Prostate gland (tissue), 2 donors: ENCODE measurements at regions not wholly inside any gene's neighbourhood (a gene's known extent, or its start where the extent isn't known, plus 50 kb on each side); places are given as distances from the start of the nearest gene placed in this dataset.

Experiments used
- DNase-seq: peaks from one replicate; pipeline ENCODE4 v3.0.0-alpha.2; 2019; ENCODE audit warnings: low spot score
- H3K27ac ChIP-seq, 2 donors: fragments of 200-600 bp; sonication (generic); 2 replicates each; pipeline ENCODE4 v1.5.1; 2017 to 2019
- H3K27me3 ChIP-seq: fragments of 200-600 bp; sonication (generic); replicated peaks from 2 replicates; pipeline ENCODE4 v1.5.1; 2019; ENCODE audit not compliant: insufficient read depth
- H3K36me3 ChIP-seq, 2 donors: fragments of 200-600 bp; sonication (generic); 1 replicate in 1 of 2; 2 replicates in 1 of 2; pipeline versions ENCODE4 v1.5.1 to v1.8.1; 2017 to 2019
- H3K4me1 ChIP-seq: fragments of 200-600 bp; sonication (generic); replicated peaks from 2 replicates; pipeline ENCODE4 v1.5.1; 2019
- H3K4me3 ChIP-seq, 2 donors: fragments of 200-600 bp; sonication (generic); 2 replicates each; pipeline ENCODE4 v1.5.1; 2017 to 2019
- H3K9me3 ChIP-seq: fragments of 200-600 bp; sonication (generic); 2 replicates; pipeline ENCODE4 v1.5.1; 2017
- CTCF ChIP-seq, 4 experiments: fragments of 200-600 bp in 2 of 4; fragments of 450-650 bp in 2 of 4; sonication (generic) in 2 of 4; IDR thresholded peaks; 1 replicate in 3 of 4; 2 replicates in 1 of 4; pipeline ENCODE4 v1.5.1; 2016 to 2019; ENCODE audit warnings: antibody characterized with exemption in 4 of 4, mild to moderate bottlenecking in 2 of 4, moderate library complexity in 2 of 4
- POLR2A ChIP-seq: fragments of 450-650 bp; IDR thresholded peaks from one replicate; pipeline ENCODE4 v1.6.1; 2016; ENCODE audit warnings: antibody characterized with exemption, mild to moderate bottlenecking
- POLR2AphosphoS5 ChIP-seq: sonication (generic); formaldehyde crosslinking; IDR thresholded peaks from one replicate; pipeline ENCODE4 v1.6.1; 2017; ENCODE audit warnings: antibody characterized with exemption
- WGBS: methylation state at CpG from one replicate; pipeline ENCODE4 v1.1.5; 2018; 5-methylcytosine and 5-hydroxymethylcytosine counted together
- intact Hi-C: fragments of 100-400 bp; cut with DNase I; formaldehyde crosslinking; loops from one replicate; pipeline ENCODE4 v1.14.2; 2022

DNA sequence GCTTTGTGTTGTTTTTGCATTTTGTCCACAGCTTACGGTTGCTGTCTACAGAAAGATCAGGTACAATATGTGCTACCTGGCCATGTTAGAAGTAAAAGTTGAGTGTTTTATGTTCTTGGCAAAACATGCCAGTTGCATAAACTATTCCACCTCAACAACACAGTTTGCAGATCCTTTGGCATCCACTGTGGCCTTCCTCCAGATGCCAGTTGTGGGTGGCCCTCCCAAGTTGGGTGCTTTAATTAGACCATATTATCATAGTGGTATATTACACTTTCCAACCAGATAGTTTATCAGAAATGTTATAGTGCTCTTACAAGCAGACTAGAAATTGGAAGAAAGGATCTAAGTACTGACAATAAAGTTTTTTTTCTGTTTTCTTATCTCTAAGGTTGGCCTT lies 386.9 kb upstream of the KCNN2 start:
- Histone ChIP-seq H3K27me3 (no peaks in the 10 kb centered on the region), H3K4me3 (no peak overlapping the region), H3K36me3 (no peaks in the 10 kb centered on the region), H3K9me3 (no peaks in the 10 kb centered on the region), H3K4me1 (peaks cover 4% of the 10 kb centered on the region), H3K27ac (peak overlapping the region in 1 of 2 donors; percentile 22)
- intact Hi-C loops = no loop called here
- no peak for DNase-seq
- TF ChIP-seq POLR2A = no peak
- no peak for TF ChIP-seq POLR2AphosphoS5
- TF ChIP-seq CTCF (IDR thresholded peaks at IDR 0.05) = no peak
- 59% methylated on average over 1 of the region's 1 CpG for WGBS

DNA sequence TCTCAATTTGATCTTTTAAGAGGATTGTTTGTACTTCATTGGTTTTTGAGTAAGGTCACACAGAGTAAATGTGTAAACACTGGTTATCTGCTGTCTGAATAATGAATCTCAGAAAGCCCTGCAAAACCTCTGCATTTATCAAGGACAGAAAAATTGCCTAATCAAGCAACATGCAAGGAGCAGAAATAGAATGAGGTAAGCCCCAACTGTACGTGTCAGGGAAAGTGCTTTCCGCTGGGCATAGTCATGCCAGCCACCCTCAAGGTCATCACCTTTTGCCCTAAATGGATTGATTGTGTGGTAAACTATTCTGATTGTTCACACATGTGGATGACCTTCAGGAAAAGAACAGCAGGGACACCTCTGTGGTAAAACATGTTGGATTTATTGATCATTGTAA lies 376.9 kb upstream of the KCNN2 start:
- WGBS = 48% methylated on average over 2 of the region's 2 CpGs
- no peak for DNase-seq
- no peaks in the 10 kb centered on the region for H3K36me3 ChIP-seq

GRCh38 chr5:113985505-113985904 lies 376.4 kb upstream of the KCNN2 start:
- H3K36me3 ChIP-seq = no peaks in the 10 kb centered on the region
- H3K27me3 ChIP-seq = no peaks in the 10 kb centered on the region
- 78% methylated on average over 4 of the region's 4 CpGs for WGBS
- intact Hi-C loops = no loop called here
- no peak overlapping the region for H3K4me3 ChIP-seq
- no peaks in the 10 kb centered on the region for H3K4me1 ChIP-seq
- no peaks in the 10 kb centered on the region for H3K9me3 ChIP-seq
- DNase-seq = no peak
- H3K27ac ChIP-seq = peak overlapping the region in 1 of 2 donors; percentile 29
- TF ChIP-seq POLR2AphosphoS5 = no peak
- no peak for TF ChIP-seq CTCF (IDR thresholded peaks at IDR 0.05)
- no peak for TF ChIP-seq POLR2A

More for the DNA sequence above, 376.9 kb upstream of the KCNN2 start:
- intact Hi-C loops = no loop called here
- Histone ChIP-seq H3K27ac (peak overlapping the region in 1 of 2 donors; percentile 29), H3K27me3 (no peaks in the 10 kb centered on the region), H3K9me3 (no peaks in the 10 kb centered on the region), H3K4me3 (no peak overlapping the region), H3K4me1 (no peaks in the 10 kb centered on the region)
- TF ChIP-seq POLR2A = no peak
- no peak for TF ChIP-seq POLR2AphosphoS5
- TF ChIP-seq CTCF (IDR thresholded peaks at IDR 0.05) = no peak

DNA sequence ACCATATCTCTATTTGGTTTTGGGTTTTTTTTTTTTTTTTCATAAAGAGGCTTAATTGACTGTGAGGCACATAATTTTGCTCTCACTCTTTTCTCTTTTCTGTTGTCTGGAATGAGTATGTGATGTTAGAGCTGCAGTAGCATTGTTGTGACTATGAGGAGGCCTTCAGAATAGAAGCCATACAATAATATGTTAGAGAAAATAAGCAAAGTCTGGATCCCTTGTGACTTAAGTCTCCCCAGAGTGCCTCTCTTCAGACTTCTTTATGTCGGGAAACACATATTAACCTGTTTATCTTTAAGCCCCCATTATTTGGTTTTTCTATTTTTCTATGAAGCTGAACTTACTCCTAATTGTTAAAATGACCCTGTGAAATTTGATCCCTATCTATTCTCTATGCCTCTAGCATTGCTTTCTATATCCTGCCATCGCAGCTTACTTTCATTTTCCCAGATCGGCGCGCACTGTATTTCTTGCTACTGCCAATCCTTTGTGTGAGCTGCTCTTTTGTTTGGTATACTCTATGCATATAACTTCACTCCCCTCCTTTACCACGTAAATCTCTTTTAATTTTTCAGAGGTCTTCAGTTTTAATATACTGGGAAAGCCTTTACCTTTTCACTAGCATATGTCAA lies 372.5 kb upstream of the KCNN2 start:
- Histone ChIP-seq H3K36me3 (no peaks in the 10 kb centered on the region), H3K4me3 (no peak overlapping the region), H3K27me3 (no peaks in the 10 kb centered on the region), H3K9me3 (no peaks in the 10 kb centered on the region), H3K4me1 (no peaks in the 10 kb centered on the region), H3K27ac (no peak overlapping the region)
- no peak for TF ChIP-seq CTCF (IDR thresholded peaks at IDR 0.05)
- TF ChIP-seq POLR2A = no peak
- TF ChIP-seq POLR2AphosphoS5 = no peak
- intact Hi-C loops = no loop called here
- no peak for DNase-seq
- 55% methylated on average over 6 of the region's 6 CpGs for WGBS

DNA sequence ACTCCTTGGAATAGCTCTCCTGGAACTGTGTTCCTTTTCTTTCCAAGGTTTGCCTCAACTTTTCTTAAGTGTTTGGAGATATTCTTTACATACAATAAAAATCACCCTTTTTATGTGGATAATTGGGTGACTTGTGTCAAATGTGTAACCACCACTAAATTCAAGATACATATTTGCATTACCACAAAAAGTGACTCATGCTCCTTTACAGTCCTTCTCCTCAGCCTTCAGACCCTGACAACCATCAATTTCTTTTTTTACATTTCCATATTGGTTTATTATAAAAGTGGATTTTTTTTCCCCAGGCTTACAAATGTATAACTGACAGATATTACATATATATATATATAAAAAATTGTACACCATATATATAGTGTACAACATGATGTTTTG lies 372.0 kb upstream of the KCNN2 start:
- Histone ChIP-seq H3K9me3 (no peaks in the 10 kb centered on the region), H3K4me3 (no peak overlapping the region), H3K27me3 (no peaks in the 10 kb centered on the region), H3K27ac (no peak overlapping the region), H3K4me1 (no peaks in the 10 kb centered on the region), H3K36me3 (no peaks in the 10 kb centered on the region)
- intact Hi-C loops = no loop called here
- TF ChIP-seq CTCF (IDR thresholded peaks at IDR 0.05) (no peak), POLR2AphosphoS5 (no peak), POLR2A (no peak)
- DNase-seq = no peak
